IgD-negative memory B cell (primary cell): ENCODE measurements at regions not wholly inside any gene's neighbourhood (a gene's known extent, or its start where the extent isn't known, plus 50 kb on each side); places are given as distances from the start of the nearest gene placed in this dataset.
"Not testable (repeated sequence)": the region's sequence is repeated elsewhere in the genome, so short reads cannot be mapped to it uniquely, and the experiment has no call there.

Experiments used
- H3K27ac Mint-ChIP-seq, 3 donors: one replicate each; pipeline ENCODE4 v1.8.0; 2020 to 2022; ENCODE audit warnings: mild to moderate bottlenecking in 3 of 3, mixed read lengths in 3 of 3, moderate library complexity in 1 of 3
- H3K27me3 Mint-ChIP-seq: one replicate; pipeline ENCODE4 v1.8.0; 2021; ENCODE audit warnings: mixed read lengths
- H3K36me3 Mint-ChIP-seq: one replicate; pipeline ENCODE4 v1.8.0; 2020; ENCODE audit warnings: mild to moderate bottlenecking, mixed read lengths
- H3K4me1 Mint-ChIP-seq, 3 donors: one replicate each; pipeline ENCODE4 v1.8.0; 2020 to 2022; ENCODE audit warnings: mixed read lengths in 3 of 3, mild to moderate bottlenecking in 1 of 3
- H3K4me3 Mint-ChIP-seq, 4 donors: one replicate each; pipeline ENCODE4 v1.8.0; 2020 to 2022; ENCODE audit warnings: mild to moderate bottlenecking in 4 of 4, mixed read lengths in 4 of 4, moderate library complexity in 3 of 4
- H3K9me3 Mint-ChIP-seq, 3 donors: one replicate each; pipeline ENCODE4 v1.8.0; 2020 to 2021; ENCODE audit warnings: mixed read lengths in 3 of 3, mild to moderate bottlenecking in 1 of 3

GRCh38 chr6:125647391-125647790, 102.0 kb upstream of the HEY2 start:
- no peaks in the 10 kb centered on the region for H3K27me3 Mint-ChIP-seq
- H3K27ac Mint-ChIP-seq: no peak overlapping the region
- no peak overlapping the region for H3K4me3 Mint-ChIP-seq
- H3K36me3 Mint-ChIP-seq: no peaks in the 10 kb centered on the region
- H3K4me1 Mint-ChIP-seq: no peaks in the 10 kb centered on the region
- no peaks in the 10 kb centered on the region for H3K9me3 Mint-ChIP-seq

- not testable (repeated sequence) for H3K9me3 Mint-ChIP-seq
Observed at GRCh38 chr6:125653752-125654151, 95.7 kb upstream of the HEY2 start.

GRCh38 chr6:125655511-125655910, 93.9 kb upstream of the HEY2 start:
- Mint-ChIP-seq H3K27me3 (no peaks in the 10 kb centered on the region), H3K4me3 (no peak overlapping the region), H3K4me1 (no peaks in the 10 kb centered on the region), H3K9me3 (no peaks in the 10 kb centered on the region), H3K36me3 (no peaks in the 10 kb centered on the region), H3K27ac (no peak overlapping the region)

More at GRCh38 chr6:125653752-125654151, 95.7 kb upstream of the HEY2 start:
- H3K27me3 Mint-ChIP-seq, H3K36me3 Mint-ChIP-seq, H3K27ac Mint-ChIP-seq, H3K4me1 Mint-ChIP-seq, H3K4me3 Mint-ChIP-seq: not testable (repeated sequence)

- Mint-ChIP-seq H3K4me1 (no peaks in the 10 kb centered on the region), H3K36me3 (no peaks in the 10 kb centered on the region), H3K9me3 (no peaks in the 10 kb centered on the region), H3K4me3 (no peak overlapping the region), H3K27ac (no peak overlapping the region), H3K27me3 (no peaks in the 10 kb centered on the region)
Observed at GRCh38 chr6:125656287-125656870, 93.1 kb upstream of the HEY2 start.

GRCh38 chr6:125658136-125658535, 91.3 kb upstream of the HEY2 start:
- Mint-ChIP-seq H3K27ac (no peak overlapping the region), H3K36me3 (no peaks in the 10 kb centered on the region)

GRCh38 chr6:125658759-125659431, 90.5 kb upstream of the HEY2 start:
- Mint-ChIP-seq H3K4me1 (peaks cover 0 to 2% (median 0%) of the 10 kb centered on the region in 3 donors), H3K36me3 (no peaks in the 10 kb centered on the region), H3K27me3 (no peaks in the 10 kb centered on the region), H3K27ac (no peak overlapping the region), H3K9me3 (no peaks in the 10 kb centered on the region), H3K4me3 (peak overlapping the region in 1 of 4 donors; percentile 39)

More at GRCh38 chr6:125658136-125658535, 91.3 kb upstream of the HEY2 start:
- Mint-ChIP-seq H3K4me3 (no peak overlapping the region), H3K27me3 (no peaks in the 10 kb centered on the region), H3K9me3 (no peaks in the 10 kb centered on the region), H3K4me1 (peaks cover 0 to under 1% (median 0%) of the 10 kb centered on the region in 3 donors)

- Mint-ChIP-seq H3K27me3 (no peaks in the 10 kb centered on the region), H3K9me3 (no peaks in the 10 kb centered on the region), H3K4me1 (peaks cover 0 to 2% (median 0%) of the 10 kb centered on the region in 3 donors), H3K27ac (no peak overlapping the region), H3K4me3 (no peak overlapping the region), H3K36me3 (no peaks in the 10 kb centered on the region)
Observed at GRCh38 chr6:125659887-125660286, 89.5 kb upstream of the HEY2 start.

GRCh38 chr6:125662296-125662695, 87.1 kb upstream of the HEY2 start:
- H3K27me3 Mint-ChIP-seq: no peaks in the 10 kb centered on the region
- H3K9me3 Mint-ChIP-seq: no peaks in the 10 kb centered on the region
- H3K27ac Mint-ChIP-seq: no peak overlapping the region
- H3K4me3 Mint-ChIP-seq: no peak overlapping the region
- H3K36me3 Mint-ChIP-seq: no peaks in the 10 kb centered on the region
- peaks cover 0 to 2% (median 0%) of the 10 kb centered on the region in 3 donors for H3K4me1 Mint-ChIP-seq

- no peak overlapping the region for H3K27ac Mint-ChIP-seq
- H3K4me1 Mint-ChIP-seq: peaks cover 0 to 3% (median 0%) of the 10 kb centered on the region in 3 donors
- peaks cover 2% of the 10 kb centered on the region for H3K36me3 Mint-ChIP-seq
- peaks cover 2% of the 10 kb centered on the region for H3K27me3 Mint-ChIP-seq
- no peaks in the 10 kb centered on the region for H3K9me3 Mint-ChIP-seq
- H3K4me3 Mint-ChIP-seq: no peak overlapping the region
Observed at GRCh38 chr6:125665295-125665814, 84.1 kb upstream of the HEY2 start.

- Mint-ChIP-seq H3K27me3 (peaks cover 2% of the 10 kb centered on the region), H3K9me3 (no peaks in the 10 kb centered on the region), H3K4me3 (no peak overlapping the region), H3K27ac (no peak overlapping the region), H3K4me1 (peaks cover 0 to 3% (median 0%) of the 10 kb centered on the region in 3 donors), H3K36me3 (peaks cover 2% of the 10 kb centered on the region)
Observed at GRCh38 chr6:125667326-125667725, 82.1 kb upstream of the HEY2 start.

GRCh38 chr6:125668071-125668470, 81.4 kb upstream of the HEY2 start:
- H3K4me1 Mint-ChIP-seq: peaks cover 0 to 3% (median 0%) of the 10 kb centered on the region in 3 donors
- no peaks in the 10 kb centered on the region for H3K9me3 Mint-ChIP-seq
- peaks cover 2% of the 10 kb centered on the region for H3K36me3 Mint-ChIP-seq
- H3K4me3 Mint-ChIP-seq: no peak overlapping the region
- H3K27me3 Mint-ChIP-seq: peaks cover 2% of the 10 kb centered on the region
- peak overlapping the region in 1 of 3 donors; percentile 2 for H3K27ac Mint-ChIP-seq

GRCh38 chr6:125670568-125670967, 78.9 kb upstream of the HEY2 start:
- Mint-ChIP-seq H3K36me3 (peaks cover 2% of the 10 kb centered on the region), H3K9me3 (no peaks in the 10 kb centered on the region), H3K4me3 (no peak overlapping the region), H3K4me1 (peaks cover 0 to 1% (median 0%) of the 10 kb centered on the region in 3 donors), H3K27me3 (peaks cover 2% of the 10 kb centered on the region), H3K27ac (no peak overlapping the region)

GRCh38 chr6:125671323-125671722, 78.1 kb upstream of the HEY2 start:
- Mint-ChIP-seq H3K9me3 (no peaks in the 10 kb centered on the region), H3K27me3 (peaks cover 2% of the 10 kb centered on the region), H3K27ac (no peak overlapping the region), H3K36me3 (peaks cover 2% of the 10 kb centered on the region), H3K4me3 (no peak overlapping the region), H3K4me1 (peaks cover 0 to 1% (median 0%) of the 10 kb centered on the region in 3 donors)

- no peaks in the 10 kb centered on the region for H3K9me3 Mint-ChIP-seq
Observed at GRCh38 chr6:125674230-125674629, 75.2 kb upstream of the HEY2 start.

GRCh38 chr6:125678601-125679000, 70.8 kb upstream of the HEY2 start:
- Mint-ChIP-seq H3K9me3 (peaks cover 0 to 4% (median 0%) of the 10 kb centered on the region in 3 donors), H3K4me1 (no peaks in the 10 kb centered on the region), H3K27ac (no peak overlapping the region), H3K36me3 (peaks cover 2% of the 10 kb centered on the region), H3K27me3 (no peaks in the 10 kb centered on the region), H3K4me3 (no peak overlapping the region)

More at GRCh38 chr6:125674230-125674629, 75.2 kb upstream of the HEY2 start:
- H3K27me3 Mint-ChIP-seq: no peaks in the 10 kb centered on the region
- peaks cover under 1% of the 10 kb centered on the region for H3K36me3 Mint-ChIP-seq
- no peak overlapping the region for H3K27ac Mint-ChIP-seq
- H3K4me3 Mint-ChIP-seq: no peak overlapping the region
- H3K4me1 Mint-ChIP-seq: no peaks in the 10 kb centered on the region

- Mint-ChIP-seq H3K4me1 (no peaks in the 10 kb centered on the region), H3K4me3 (no peak overlapping the region), H3K27ac (no peak overlapping the region), H3K9me3 (peaks cover 0 to 4% (median 0%) of the 10 kb centered on the region in 3 donors), H3K27me3 (no peaks in the 10 kb centered on the region), H3K36me3 (peaks cover 2% of the 10 kb centered on the region)
Observed at GRCh38 chr6:125679128-125679527, 70.3 kb upstream of the HEY2 start.
